SK-N-SH (cell line): ENCODE measurements at regions not wholly inside any gene's neighbourhood (a gene's known extent, or its start where the extent isn't known, plus 50 kb on each side); places are given as distances from the start of the nearest gene placed in this dataset.

ENCODE experiments used
- CTCF ChIA-PET: fragments of 300-600, 350-600 bp; formaldehyde crosslinking; extraction: SDS; loops from one replicate; lab custom pipeline; 2021; lab: Yijun Ruan, JAX
- POLR2A ChIA-PET: fragments of 350-600 bp; sonication (Branson Sonifier 250); formaldehyde crosslinking; extraction: SDS; loops from one replicate; lab custom pipeline; 2020; ENCODE audit warnings: antibody characterized with exemption, inconsistent platforms; lab: Yijun Ruan, JAX
- DNase-seq: peaks from one replicate; pipeline ENCODE4 v3.0.0; 2012
- H2AFZ ChIP-seq: fragments of 200-600 bp; sonication (generic); 2 replicates; pipeline ENCODE4 v1.8.1; 2016; ENCODE audit warnings: antibody characterized with exemption, mild to moderate bottlenecking, low read depth
- H3F3A ChIP-seq: fragments of 200-600 bp; sonication (generic); replicated peaks from 2 replicates; pipeline ENCODE3; 2016; ENCODE audit warnings: antibody characterized with exemption, mild to moderate bottlenecking; ENCODE audit not compliant: insufficient read depth
- H3K27ac ChIP-seq, 2 experiments: fragments of 200-500 bp in 1 of 2; fragments of 200-600 bp in 1 of 2; sonication (Bioruptor generic) in 1 of 2; sonication (generic), shearing (Covaris generic) in 1 of 2; 2 replicates each; pipeline versions ENCODE4 v1.5.1 to v1.6.1; 2014 to 2016; ENCODE audit warnings: low read depth in 2 of 2, inconsistent platforms in 1 of 2, low read length in 1 of 2, mild to moderate bottlenecking in 1 of 2, mixed read lengths in 1 of 2
- H3K27me3 ChIP-seq: fragments of 200-600 bp; sonication (generic), shearing (Covaris generic); 2 replicates; pipeline ENCODE4 v1.6.1; 2016; ENCODE audit warnings: mixed run types; ENCODE audit not compliant: insufficient read depth
- H3K36me3 ChIP-seq, 2 experiments: fragments of 200-500 bp in 1 of 2; fragments of 200-600 bp in 1 of 2; sonication (Bioruptor generic) in 1 of 2; sonication (generic) in 1 of 2; replicated peaks in 1 of 2; 2 replicates each; pipeline versions ENCODE3 to v1.5.1; 2014 to 2016; ENCODE audit warnings: low read length in 1 of 2, mild to moderate bottlenecking in 1 of 2; ENCODE audit not compliant: insufficient read depth in 2 of 2, control insufficient read depth in 1 of 2
- H3K4me1 ChIP-seq, 2 experiments: fragments of 200-500 bp in 1 of 2; fragments of 200-600 bp in 1 of 2; sonication (Bioruptor generic) in 1 of 2; sonication (generic), shearing (Covaris generic) in 1 of 2; 2 replicates each; pipeline versions ENCODE4 v1.5.1 to v1.6.1; 2014 to 2016; ENCODE audit warnings: low read depth in 1 of 2, low read length in 1 of 2, mixed run types in 1 of 2; ENCODE audit not compliant: insufficient read depth in 2 of 2, control insufficient read depth in 1 of 2
- H3K4me2 ChIP-seq: fragments of 200-600 bp; sonication (generic), shearing (Covaris generic); 2 replicates; pipeline ENCODE4 v1.6.1; 2017; ENCODE audit warnings: mixed run types
- H3K4me3 ChIP-seq, 2 experiments: fragments of 200-500 bp in 1 of 2; fragments of 200-600 bp in 1 of 2; sonication (Bioruptor generic) in 1 of 2; sonication (generic), shearing (Covaris generic) in 1 of 2; 2 replicates each; pipeline versions ENCODE4 v1.5.1 to v1.8.1; 2014 to 2016; ENCODE audit warnings: low read depth in 2 of 2, inconsistent platforms in 1 of 2, low read length in 1 of 2, mild to moderate bottlenecking in 1 of 2, mixed read lengths in 1 of 2, moderate library complexity in 1 of 2
- H3K79me2 ChIP-seq: fragments of 200-600 bp; sonication (generic); 2 replicates; pipeline ENCODE4 v1.8.1; 2017; ENCODE audit warnings: mild to moderate bottlenecking; ENCODE audit not compliant: insufficient read depth
- H3K9ac ChIP-seq: fragments of 200-600 bp; sonication (generic); 2 replicates; pipeline ENCODE4 v1.6.1; 2017; ENCODE audit warnings: mixed run types
- H3K9me2 ChIP-seq: fragments of 200-600 bp; sonication (generic); 2 replicates; pipeline ENCODE4 v1.6.1; 2017; ENCODE audit warnings: mixed run types
- H3K9me3 ChIP-seq: fragments of 200-600 bp; sonication (generic); 2 replicates; pipeline ENCODE4 v1.6.1; 2017; ENCODE audit warnings: mixed run types, mild to moderate bottlenecking, moderate library complexity
- H4K20me1 ChIP-seq: fragments of 200-600 bp; sonication (generic); 2 replicates; pipeline ENCODE4 v1.6.1; 2017; ENCODE audit warnings: mild to moderate bottlenecking, mixed run types; ENCODE audit not compliant: insufficient read depth
- CTCF ChIP-seq: fragments of 200-600 bp; sonication (generic); IDR thresholded peaks from 2 replicates; pipeline ENCODE4 v1.6.1; 2017; ENCODE audit warnings: antibody characterized with exemption, mild to moderate bottlenecking, moderate library complexity
- EP300 ChIP-seq, 2 experiments: IDR thresholded peaks; 2 replicates each; pipeline versions ENCODE4 v1.4.0 to v1.6.1; 2012; ENCODE audit warnings: borderline replicate concordance in 1 of 2, low read depth in 1 of 2, low read length in 1 of 2
- EZH2phosphoT487 ChIP-seq: fragments of 200-600 bp; sonication (generic); IDR thresholded peaks from 2 replicates; pipeline ENCODE4 v1.6.1; 2017; ENCODE audit warnings: low read depth, mixed run types, mild to moderate bottlenecking, antibody characterized with exemption, moderate library complexity, borderline replicate concordance
- FOSL2 ChIP-seq: IDR thresholded peaks from 2 replicates; pipeline ENCODE4 v1.4.0; 2012; ENCODE audit warnings: low read depth, mild to moderate bottlenecking, moderate library complexity, borderline replicate concordance
- IRF3 ChIP-seq: fragments of 150-350 bp; IDR thresholded peaks from 2 replicates; pipeline ENCODE4 v1.6.1; 2016; ENCODE audit warnings: mild to moderate bottlenecking, low read depth, low read length
- JUND ChIP-seq: IDR thresholded peaks from 2 replicates; pipeline ENCODE4 v1.4.0; 2012
- NRF1 ChIP-seq: IDR thresholded peaks from 2 replicates; pipeline ENCODE4 v1.6.1; 2012; ENCODE audit warnings: low read depth, mild to moderate bottlenecking, low read length
- PBX3 ChIP-seq: IDR thresholded peaks from 2 replicates; pipeline ENCODE4; 2012
- POLR2AphosphoS5 ChIP-seq: IDR thresholded peaks from 2 replicates; pipeline ENCODE4 v1.6.1; 2012; ENCODE audit warnings: low read depth, low read length
- REST ChIP-seq: IDR thresholded peaks from 2 replicates; pipeline ENCODE4 v1.6.1; 2012; ENCODE audit warnings: mild to moderate bottlenecking, low read depth, low read length, moderate library complexity
- SIN3A ChIP-seq: IDR thresholded peaks from 2 replicates; pipeline ENCODE4 v1.6.1; 2012; ENCODE audit warnings: low read depth, mild to moderate bottlenecking, low read length, moderate library complexity, borderline replicate concordance
- TCF12 ChIP-seq: IDR thresholded peaks from 2 replicates; pipeline ENCODE4 v1.4.0; 2012
- USF1 ChIP-seq: IDR thresholded peaks from 2 replicates; pipeline ENCODE4 v1.4.0; 2012; ENCODE audit warnings: low read depth, borderline replicate concordance
- USF2 ChIP-seq: fragments of 150-350 bp; IDR thresholded peaks from 2 replicates; pipeline ENCODE4 v1.6.1; 2017; ENCODE audit warnings: antibody characterized with exemption, low read length, low read depth, borderline replicate concordance
- YY1 ChIP-seq: IDR thresholded peaks from 2 replicates; pipeline ENCODE4 v1.4.0; 2012; ENCODE audit warnings: low read depth, mild to moderate bottlenecking
- ZBTB33 ChIP-seq: IDR thresholded peaks from 2 replicates; pipeline ENCODE4 v1.4.0; 2012; ENCODE audit warnings: low read depth, borderline replicate concordance
- WGBS: methylation state at CpG from one replicate; pipeline ENCODE4 v1.1.6; 2017; ENCODE audit warnings: low lambda C conversion rate; 5-methylcytosine and 5-hydroxymethylcytosine counted together

GRCh38 chr5:155127552-155127951 is 114.0 kb downstream of the KIF4B start:
- H3K9me3 ChIP-seq: no peaks in the 10 kb centered on the region
- H2AFZ ChIP-seq: no peak overlapping the region
- H3K4me3 ChIP-seq: no peak overlapping the region
- H3K9ac ChIP-seq: no peak overlapping the region
- 67% methylated on average over 5 of the region's 5 CpGs for WGBS
- no peaks in the 10 kb centered on the region for H3K36me3 ChIP-seq
- no peaks in the 10 kb centered on the region for H3K27me3 ChIP-seq
- no peaks in the 10 kb centered on the region for H3K79me2 ChIP-seq
- H3K27ac ChIP-seq: no peak overlapping the region
- no peak overlapping the region for H3K4me2 ChIP-seq
- peaks cover 0 to 2% of the 10 kb centered on the region in 2 experiments; a peak in 1 of 4 replicates for H3K4me1 ChIP-seq
- H3K9me2 ChIP-seq: no peaks in the 10 kb centered on the region
- TF ChIP-seq JUND (no peak), CTCF (no peak), IRF3 (no peak), USF1 (no peak), FOSL2 (no peak), USF2 (no peak), YY1 (no peak), ZBTB33 (no peak), EZH2phosphoT487 (no peak), EP300 (IDR thresholded peaks at IDR 0.05; ENCODE audit: borderline replicate concordance in 1 of 2, low read depth in 1 of 2, low read length in 1 of 2) (no peak), TCF12 (no peak), REST (no peak), SIN3A (no peak), POLR2AphosphoS5 (no peak), PBX3 (no peak), NRF1 (no peak)
- H4K20me1 ChIP-seq: no peaks in the 10 kb centered on the region
- H3F3A ChIP-seq: no peaks in the 10 kb centered on the region
- CTCF ChIA-PET: interaction anchor here (1.1 kb wide), 1 partner anchor 12 kb away, joined by 8 read pairs; no protein-coding TSS in a partner anchor
- POLR2A ChIA-PET: no interaction called here
- DNase-seq: no peak
